GM12801 (cell line): ENCODE measurements at regions not wholly inside any gene's neighbourhood (a gene's known extent, or its start where the extent isn't known, plus 50 kb on each side); places are given as distances from the start of the nearest gene placed in this dataset.

Experiments
- TF ChIP-seq, protein P1 (sequence below): IDR thresholded peaks from one replicate; pipeline ENCODE4 v1.5.1; 2011; ENCODE audit warnings: control low read depth; ENCODE audit not compliant: insufficient read length; ENCODE audit errors: extremely low read depth

DNA sequence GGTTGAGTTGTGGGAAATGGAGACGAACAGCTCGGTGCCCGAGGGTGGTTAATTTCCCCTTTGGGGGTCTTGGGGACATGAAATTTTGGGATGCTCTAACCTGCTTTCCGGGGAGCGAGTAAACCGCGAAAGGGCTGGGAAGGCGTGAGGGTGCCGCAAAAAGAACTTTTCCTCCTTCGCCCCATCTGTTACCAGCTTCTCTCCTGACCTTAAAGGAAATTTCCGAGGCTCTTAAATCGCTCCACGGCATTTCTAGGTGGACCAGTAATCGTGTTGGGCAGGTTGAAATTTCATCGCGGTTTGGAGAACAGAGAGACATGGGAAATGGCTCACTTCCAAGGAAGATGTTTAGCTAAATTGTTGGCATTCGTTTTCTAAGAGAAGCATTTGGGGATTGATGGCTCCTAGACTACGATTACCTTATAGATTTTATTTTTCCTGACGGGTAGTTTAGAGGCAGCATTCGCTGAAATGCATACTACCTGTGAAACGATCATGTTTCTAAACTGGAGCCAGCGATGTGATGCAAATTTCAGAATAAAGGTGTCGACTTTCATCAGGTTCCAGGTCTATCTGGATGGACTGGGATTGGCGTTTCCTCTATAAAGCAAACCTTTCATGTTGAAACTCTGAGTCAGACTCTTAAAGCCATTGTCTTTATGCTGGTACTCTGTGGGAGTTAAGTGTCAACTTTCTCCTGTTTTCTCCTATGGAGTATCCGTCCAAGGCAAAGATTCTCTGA is 414.5 kb downstream of the PCNX1 start:
- TF ChIP-seq, protein P1, sequence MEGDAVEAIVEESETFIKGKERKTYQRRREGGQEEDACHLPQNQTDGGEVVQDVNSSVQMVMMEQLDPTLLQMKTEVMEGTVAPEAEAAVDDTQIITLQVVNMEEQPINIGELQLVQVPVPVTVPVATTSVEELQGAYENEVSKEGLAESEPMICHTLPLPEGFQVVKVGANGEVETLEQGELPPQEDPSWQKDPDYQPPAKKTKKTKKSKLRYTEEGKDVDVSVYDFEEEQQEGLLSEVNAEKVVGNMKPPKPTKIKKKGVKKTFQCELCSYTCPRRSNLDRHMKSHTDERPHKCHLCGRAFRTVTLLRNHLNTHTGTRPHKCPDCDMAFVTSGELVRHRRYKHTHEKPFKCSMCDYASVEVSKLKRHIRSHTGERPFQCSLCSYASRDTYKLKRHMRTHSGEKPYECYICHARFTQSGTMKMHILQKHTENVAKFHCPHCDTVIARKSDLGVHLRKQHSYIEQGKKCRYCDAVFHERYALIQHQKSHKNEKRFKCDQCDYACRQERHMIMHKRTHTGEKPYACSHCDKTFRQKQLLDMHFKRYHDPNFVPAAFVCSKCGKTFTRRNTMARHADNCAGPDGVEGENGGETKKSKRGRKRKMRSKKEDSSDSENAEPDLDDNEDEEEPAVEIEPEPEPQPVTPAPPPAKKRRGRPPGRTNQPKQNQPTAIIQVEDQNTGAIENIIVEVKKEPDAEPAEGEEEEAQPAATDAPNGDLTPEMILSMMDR, result no peak

DNA sequence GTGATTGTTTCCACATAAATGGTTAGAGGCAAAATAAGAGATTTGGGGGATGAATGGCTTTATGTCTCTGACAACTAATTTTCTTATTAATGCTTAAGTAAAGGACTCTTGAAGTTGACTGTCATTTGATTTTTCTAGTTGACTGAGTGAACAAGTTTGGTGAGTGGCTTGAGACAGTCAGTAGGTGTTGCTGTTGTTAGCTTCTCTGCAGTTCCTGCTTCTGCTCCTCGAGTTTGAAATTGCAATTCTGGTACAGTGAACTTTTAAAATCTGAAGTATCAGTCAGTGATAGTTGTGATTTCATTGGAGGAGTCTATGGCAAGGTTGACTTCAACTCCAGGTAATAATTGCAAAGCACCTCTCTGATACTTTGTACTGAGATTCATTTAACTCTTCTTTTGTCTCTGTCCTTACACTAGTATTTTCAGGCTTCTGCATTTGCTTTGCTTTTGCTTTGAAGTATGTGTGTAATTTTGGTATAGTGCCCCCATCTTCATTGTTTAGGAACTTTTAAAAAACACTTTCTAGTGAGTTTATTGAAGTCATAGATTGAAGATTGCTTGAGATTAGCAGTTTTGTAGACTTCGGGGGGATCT is 415.5 kb downstream of the PCNX1 start:
- TF ChIP-seq, protein P1, result peak; percentile 5

DNA sequence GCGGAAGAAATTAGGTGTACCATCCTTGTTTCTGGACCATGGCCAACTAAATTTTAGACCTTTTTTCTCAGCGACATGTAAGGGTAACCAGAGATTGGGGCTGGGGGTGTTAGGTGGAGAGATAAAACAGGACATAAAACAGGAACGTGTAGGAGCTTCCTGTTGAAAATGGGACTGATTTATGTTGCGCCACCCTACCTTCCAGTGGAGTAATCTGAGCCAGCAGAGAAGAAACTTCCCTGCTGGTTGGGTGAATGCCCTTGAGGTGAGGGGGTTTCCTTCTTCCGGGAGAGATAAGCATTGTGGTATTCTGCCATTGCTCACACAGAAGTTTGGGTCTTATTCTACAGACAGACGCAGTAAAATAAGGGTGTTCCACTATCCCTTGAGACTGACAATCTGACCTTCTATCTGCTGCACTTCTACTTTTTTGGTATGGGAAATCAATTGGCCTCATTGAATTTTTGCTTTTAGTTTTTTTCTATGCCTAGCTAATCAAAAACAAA is 417.6 kb downstream of the PCNX1 start:
- TF ChIP-seq, protein P1, result no peak

DNA sequence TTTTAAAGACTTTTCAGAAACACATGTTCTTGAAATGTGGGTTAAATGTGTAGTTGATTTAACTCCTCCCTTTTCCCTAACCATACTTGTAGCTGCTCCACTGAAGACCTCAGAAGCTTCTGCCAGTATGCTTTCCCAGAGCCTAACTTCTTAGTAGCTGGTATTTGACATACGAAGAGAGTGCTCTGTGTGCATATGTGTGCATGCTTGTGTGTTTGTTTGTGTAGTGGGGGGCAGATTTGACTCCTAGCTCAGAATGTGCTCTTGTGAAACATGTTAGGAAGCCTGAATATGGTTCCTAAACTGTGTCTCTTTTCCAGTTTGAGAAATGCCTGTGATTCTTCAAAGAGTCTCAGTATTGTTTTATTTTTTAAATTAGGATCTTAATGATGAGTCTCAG is 420.4 kb downstream of the PCNX1 start:
- TF ChIP-seq, protein P1, result no peak

DNA sequence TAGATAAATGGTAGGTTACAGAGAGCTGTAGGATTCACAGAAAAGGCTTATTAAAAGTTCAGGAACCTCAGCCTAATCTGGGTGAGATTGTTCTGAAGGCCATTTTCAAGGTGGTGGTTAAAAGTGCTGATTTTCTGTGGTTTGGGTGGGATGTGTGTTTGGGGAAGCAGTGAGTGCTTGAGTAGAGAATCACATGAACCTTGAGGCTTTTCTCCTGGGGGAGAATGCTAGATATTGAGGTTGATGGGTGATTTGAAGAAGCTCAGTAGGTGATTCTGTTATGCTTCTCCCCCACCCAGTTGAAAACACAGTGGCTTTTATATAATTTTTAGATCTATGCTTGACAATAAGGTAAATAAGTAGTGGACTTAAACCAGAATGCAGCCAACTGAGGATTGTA is 420.9 kb downstream of the PCNX1 start:
- TF ChIP-seq, protein P1, result no peak

DNA sequence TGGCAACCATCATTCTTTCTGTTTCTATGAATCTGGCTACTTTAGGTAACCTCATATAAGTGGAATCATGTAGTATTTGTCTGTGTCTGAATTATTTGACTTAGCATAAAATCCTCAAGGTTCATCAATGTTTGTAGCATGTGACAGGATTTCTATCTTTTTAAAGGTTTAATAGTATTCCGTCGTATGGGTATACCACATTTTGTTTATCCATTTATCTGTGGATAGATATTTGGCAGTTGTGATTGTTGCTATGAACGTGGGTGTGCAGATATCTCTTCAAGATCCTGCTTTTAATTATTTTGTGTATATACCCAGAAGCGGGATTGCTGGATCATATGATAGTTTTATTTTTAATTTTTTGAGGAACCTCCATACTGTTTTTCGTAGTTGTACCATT is 421.7 kb downstream of the PCNX1 start:
- TF ChIP-seq, protein P1, result no peak

DNA sequence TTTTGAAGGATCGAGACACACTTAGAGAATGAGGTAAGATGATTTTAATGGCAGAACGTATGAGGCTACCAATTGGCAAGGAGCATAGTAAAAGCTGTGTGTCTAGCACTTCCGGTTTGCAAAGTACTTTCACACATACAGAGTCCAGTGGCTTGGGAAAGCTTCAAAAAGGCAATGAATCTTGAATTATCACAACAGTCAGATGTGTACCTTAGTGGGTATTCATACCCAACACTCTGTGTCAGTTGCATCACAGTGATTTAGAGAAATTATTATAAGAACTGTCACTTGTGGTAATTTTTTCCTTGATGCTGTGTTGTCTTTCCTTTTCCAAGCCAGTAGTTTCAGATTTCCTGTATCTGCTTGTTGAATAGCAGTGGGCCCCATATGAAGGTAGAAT is 424.1 kb downstream of the PCNX1 start:
- TF ChIP-seq, protein P1, result no peak
